ENCODE measurements at regions not wholly inside any gene's neighbourhood (a gene's known extent, or its start where the extent isn't known, plus 50 kb on each side); places are given as distances from the start of the nearest gene placed in this dataset.

GRCh38 chr9:116032683-116033440 lies 120.7 kb upstream of the PAPPA start:
- no peak for TF ChIP-seq EZH2 (IDR thresholded peaks at IDR 0.05; ENCODE audit: borderline replicate concordance, low read depth, low read length, severe bottlenecking)
- TF ChIP-seq CTCF (IDR thresholded peaks at IDR 0.05; ENCODE audit: borderline replicate concordance, extremely low read depth, low read length, poor library complexity, severe bottlenecking) = no peak
- no peaks in the 10 kb centered on the region for H4K20me1 ChIP-seq (ENCODE audit: insufficient read depth, low read length)
- no peak overlapping the region for H3K9ac ChIP-seq (ENCODE audit: low read depth, low read length)
- no peak overlapping the region for H2AFZ ChIP-seq (ENCODE audit: low read depth, low read length)
- H3K9me3 ChIP-seq (ENCODE audit: insufficient read depth, low read length, severe bottlenecking) = no peaks in the 10 kb centered on the region
- H3K4me1 ChIP-seq (ENCODE audit: insufficient read depth, low read length) = no peaks in the 10 kb centered on the region
- ATAC-seq (ENCODE audit: insufficient read depth, low read depth) (no peak), DNase-seq (no peak)
- H3K4me2 ChIP-seq (ENCODE audit: insufficient read depth, low read length) = no peak overlapping the region
- no peaks in the 10 kb centered on the region for H3K79me2 ChIP-seq (ENCODE audit: insufficient read depth, low read length)
- H3K27ac ChIP-seq (ENCODE audit: low read length) = no peak overlapping the region
- H3K4me3 ChIP-seq (ENCODE audit: low read depth in 1 of 2, low read length in 2 of 2) = no peak overlapping the region
- no peaks in the 10 kb centered on the region for H3K36me3 ChIP-seq (ENCODE audit: insufficient read depth, low read length)
- H3K27me3 ChIP-seq (ENCODE audit: insufficient read depth, low read length, poor library complexity) = no peaks in the 10 kb centered on the region

- Histone ChIP-seq H4K20me1 (ENCODE audit: insufficient read depth, low read length) (no peaks in the 10 kb centered on the region), H3K27ac (ENCODE audit: low read length) (no peak overlapping the region), H3K4me2 (ENCODE audit: insufficient read depth, low read length) (no peak overlapping the region), H3K36me3 (ENCODE audit: insufficient read depth, low read length) (no peaks in the 10 kb centered on the region), H3K79me2 (ENCODE audit: insufficient read depth, low read length) (no peaks in the 10 kb centered on the region), H3K27me3 (ENCODE audit: insufficient read depth, low read length, poor library complexity) (no peaks in the 10 kb centered on the region), H3K9me3 (ENCODE audit: insufficient read depth, low read length, severe bottlenecking) (no peaks in the 10 kb centered on the region), H2AFZ (ENCODE audit: low read depth, low read length) (no peak overlapping the region), H3K9ac (ENCODE audit: low read depth, low read length) (no peak overlapping the region), H3K4me1 (ENCODE audit: insufficient read depth, low read length) (no peaks in the 10 kb centered on the region), H3K4me3 (ENCODE audit: low read depth in 1 of 2, low read length in 2 of 2) (no peak overlapping the region)
- TF ChIP-seq CTCF (IDR thresholded peaks at IDR 0.05; ENCODE audit: borderline replicate concordance, extremely low read depth, low read length, poor library complexity, severe bottlenecking) (no peak), EZH2 (IDR thresholded peaks at IDR 0.05; ENCODE audit: borderline replicate concordance, low read depth, low read length, severe bottlenecking) (no peak)
- no peak for DNase-seq
- no peak for ATAC-seq (ENCODE audit: insufficient read depth, low read depth)
Observed at GRCh38 chr9:116039312-116039711, 114.3 kb upstream of the PAPPA start.

GRCh38 chr9:116039893-116040292 lies 113.7 kb upstream of the PAPPA start:
- Histone ChIP-seq H3K9ac (ENCODE audit: low read depth, low read length) (no peak overlapping the region), H3K27me3 (ENCODE audit: insufficient read depth, low read length, poor library complexity) (no peaks in the 10 kb centered on the region), H3K4me2 (ENCODE audit: insufficient read depth, low read length) (no peak overlapping the region), H2AFZ (ENCODE audit: low read depth, low read length) (no peak overlapping the region), H3K36me3 (ENCODE audit: insufficient read depth, low read length) (no peaks in the 10 kb centered on the region), H3K4me1 (ENCODE audit: insufficient read depth, low read length) (no peaks in the 10 kb centered on the region), H3K9me3 (ENCODE audit: insufficient read depth, low read length, severe bottlenecking) (no peaks in the 10 kb centered on the region), H3K4me3 (ENCODE audit: low read depth in 1 of 2, low read length in 2 of 2) (no peak overlapping the region), H3K79me2 (ENCODE audit: insufficient read depth, low read length) (no peaks in the 10 kb centered on the region), H3K27ac (ENCODE audit: low read length) (no peak overlapping the region), H4K20me1 (ENCODE audit: insufficient read depth, low read length) (no peaks in the 10 kb centered on the region)
- ATAC-seq (ENCODE audit: insufficient read depth, low read depth) (no peak), DNase-seq (no peak)
- no peak for TF ChIP-seq CTCF (IDR thresholded peaks at IDR 0.05; ENCODE audit: borderline replicate concordance, extremely low read depth, low read length, poor library complexity, severe bottlenecking)
- no peak for TF ChIP-seq EZH2 (IDR thresholded peaks at IDR 0.05; ENCODE audit: borderline replicate concordance, low read depth, low read length, severe bottlenecking)

Measured in DND-41 (cell line).